CD14-positive monocyte (primary cell): ENCODE measurements at regions not wholly inside any gene's neighbourhood (a gene's known extent, or its start where the extent isn't known, plus 50 kb on each side); places are given as distances from the start of the nearest gene placed in this dataset.

Experiments used
- DNase-seq, 3 donors: peaks; one replicate each; pipeline ENCODE4 v3.0.0-alpha.2; 2011 to 2022
- H2AFZ ChIP-seq: 2 replicates; pipeline ENCODE4 v1.6.0; 2012; ENCODE audit warnings: mild to moderate bottlenecking, low read depth, low read length, inconsistent platforms; ENCODE audit not compliant: insufficient read depth, poor library complexity, severe bottlenecking
- H3K27ac ChIP-seq, 2 donors: 1 replicate in 1 of 2; 2 replicates in 1 of 2; pipeline ENCODE4 v1.5.1; 2012 to 2013; ENCODE audit warnings: low read length in 2 of 2, control low read depth in 1 of 2, inconsistent platforms in 1 of 2, low read depth in 1 of 2, mild to moderate bottlenecking in 1 of 2
- H3K27me3 ChIP-seq, 2 donors: one replicate each; pipeline versions ENCODE4 v1.6.0 to v1.6.1; 2011 to 2013; ENCODE audit warnings: low read length in 2 of 2; ENCODE audit not compliant: control insufficient read depth in 2 of 2, insufficient read depth in 2 of 2
- H3K36me3 ChIP-seq, 2 donors: replicated peaks in 1 of 2; 1 replicate in 1 of 2; 2 replicates in 1 of 2; pipeline versions ENCODE4 v1.5.1 to v1.6.1; 2012 to 2013; ENCODE audit warnings: low read length in 2 of 2, control low read depth in 1 of 2, inconsistent platforms in 1 of 2, mild to moderate bottlenecking in 1 of 2; ENCODE audit not compliant: insufficient read depth in 2 of 2, control insufficient read depth in 1 of 2
- H3K4me1 ChIP-seq, 2 donors: 1 replicate in 1 of 2; 2 replicates in 1 of 2; pipeline versions ENCODE4 v1.5.1 to v1.6.1; 2012 to 2013; ENCODE audit warnings: low read length in 2 of 2, control low read depth in 1 of 2, inconsistent platforms in 1 of 2, mild to moderate bottlenecking in 1 of 2, moderate library complexity in 1 of 2; ENCODE audit not compliant: insufficient read depth in 2 of 2, control insufficient read depth in 1 of 2
- H3K4me2 ChIP-seq: replicated peaks from 2 replicates; pipeline ENCODE3; 2012; ENCODE audit warnings: low read length, moderate library complexity, mild to moderate bottlenecking; ENCODE audit not compliant: poor library complexity, severe bottlenecking; ENCODE audit errors: extremely low read depth
- H3K4me3 ChIP-seq, 3 experiments: fragments of 200-600 bp in 1 of 3; sonication (generic) in 1 of 3; replicated peaks in 1 of 3; 1 replicate in 2 of 3; 2 replicates in 1 of 3; pipeline ENCODE4 v1.5.1; 2011 to 2013; ENCODE audit warnings: low read length in 3 of 3, mild to moderate bottlenecking in 3 of 3, control low read depth in 2 of 3, low read depth in 2 of 3, inconsistent platforms in 1 of 3, moderate library complexity in 1 of 3
- H3K79me2 ChIP-seq: 2 replicates; pipeline ENCODE4 v1.6.0; 2012; ENCODE audit warnings: mild to moderate bottlenecking, control low read depth, inconsistent platforms, low read length, moderate library complexity; ENCODE audit not compliant: insufficient read depth
- H3K9ac ChIP-seq: 2 replicates; pipeline ENCODE4 v1.6.0; 2017; ENCODE audit warnings: low read length, mild to moderate bottlenecking; ENCODE audit not compliant: insufficient read depth, poor library complexity, severe bottlenecking
- H3K9me3 ChIP-seq, 2 donors: replicated peaks in 1 of 2; 1 replicate in 1 of 2; 2 replicates in 1 of 2; pipeline versions ENCODE4 v1.5.1 to v1.6.1; 2012 to 2013; ENCODE audit warnings: low read length in 2 of 2, control low read depth in 1 of 2; ENCODE audit not compliant: control insufficient read depth in 1 of 2, insufficient read depth in 1 of 2
- H4K20me1 ChIP-seq: 2 replicates; pipeline ENCODE4 v1.6.0; 2012; ENCODE audit warnings: mild to moderate bottlenecking, low read length, control low read depth, moderate library complexity; ENCODE audit not compliant: insufficient read depth
- H3K27ac Mint-ChIP-seq, 7 donors: one replicate each; pipeline ENCODE4 v1.8.0; 2020; ENCODE audit warnings: mild to moderate bottlenecking in 7 of 7, mixed read lengths in 7 of 7, moderate library complexity in 6 of 7, inconsistent platforms in 2 of 7
- H3K27me3 Mint-ChIP-seq, 3 donors: one replicate each; pipeline ENCODE4 v1.8.0; 2021 to 2022; ENCODE audit warnings: low read depth in 3 of 3, mild to moderate bottlenecking in 3 of 3, mixed read lengths in 3 of 3, moderate library complexity in 3 of 3, inconsistent platforms in 1 of 3
- H3K36me3 Mint-ChIP-seq, 2 donors: one replicate each; pipeline ENCODE4 v1.8.0; 2020; ENCODE audit warnings: mixed read lengths in 2 of 2, inconsistent platforms in 1 of 2, mild to moderate bottlenecking in 1 of 2
- H3K4me1 Mint-ChIP-seq: one replicate; pipeline ENCODE4 v1.8.0; 2020; ENCODE audit warnings: mild to moderate bottlenecking, mixed read lengths
- H3K4me3 Mint-ChIP-seq, 2 donors: one replicate each; pipeline ENCODE4 v1.8.0; 2020; ENCODE audit warnings: mild to moderate bottlenecking in 2 of 2, mixed read lengths in 2 of 2, moderate library complexity in 1 of 2
- H3K9me3 Mint-ChIP-seq, 7 donors: one replicate each; pipeline ENCODE4 v1.8.0; 2020 to 2022; ENCODE audit warnings: mixed read lengths in 7 of 7, mild to moderate bottlenecking in 6 of 7, moderate library complexity in 6 of 7, inconsistent platforms in 2 of 7
- CTCF ChIP-seq: fragments of 200-600 bp; IDR thresholded peaks from one replicate; pipeline ENCODE4 v1.8.0; 2022; ENCODE audit warnings: antibody characterized with exemption, mild to moderate bottlenecking
- WGBS: methylation state at CpG from one replicate; pipeline ENCODE4 v1.1.5; 2013; ENCODE audit warnings: missing lambda C conversion rate; ENCODE audit not compliant: insufficient coverage; 5-methylcytosine and 5-hydroxymethylcytosine counted together
- intact Hi-C, 2 donors: fragments of 100-400 bp; cut with micrococcal nuclease; formaldehyde crosslinking; loops; one replicate each; pipeline versions ENCODE4 v1.15.0 to v1.15.1; 2023

DNA sequence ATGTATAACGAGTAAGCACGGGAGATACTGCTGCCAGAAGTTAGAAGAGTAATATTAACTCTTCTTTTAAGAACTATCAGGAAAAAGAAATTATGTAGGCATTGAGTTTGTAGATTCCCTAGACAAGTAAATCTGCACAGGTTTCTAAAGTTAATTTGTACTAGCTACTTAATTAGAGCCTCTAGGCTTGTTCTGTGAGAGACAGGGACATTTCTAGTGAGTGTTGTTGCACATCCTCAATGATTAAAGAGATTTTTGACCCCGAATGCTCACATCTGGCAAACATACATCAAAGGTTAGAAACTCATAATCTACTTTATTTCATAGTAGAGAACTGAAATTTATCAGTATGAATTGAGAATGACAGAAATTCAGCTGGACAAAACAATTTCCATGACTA, 669.0 kb upstream of the CDH7 start:
- WGBS = no CpG with 5 or more reads among the region's 3 CpGs
- no peak overlapping the region for H3K27ac ChIP-seq
- H4K20me1 ChIP-seq = no peaks in the 10 kb centered on the region
- H3K79me2 ChIP-seq = no peaks in the 10 kb centered on the region
- H3K4me2 ChIP-seq = no peak overlapping the region
- Mint-ChIP-seq H3K4me1 (no peaks in the 10 kb centered on the region), H3K27ac (no peak overlapping the region), H3K36me3 (no peaks in the 10 kb centered on the region), H3K4me3 (no peak overlapping the region), H3K9me3 (peaks cover 0 to 3% (median 0%) of the 10 kb centered on the region in 7 donors), H3K27me3 (peaks cover 0 to 3% (median 0%) of the 10 kb centered on the region in 3 donors)
- no peaks in the 10 kb centered on the region for H3K9me3 ChIP-seq
- no peak for TF ChIP-seq CTCF
- DNase-seq = no peak
- H3K27me3 ChIP-seq = no peaks in the 10 kb centered on the region
- no peak overlapping the region for H2AFZ ChIP-seq
- H3K4me3 ChIP-seq = no peak overlapping the region
- no peak overlapping the region for H3K9ac ChIP-seq
- no peaks in the 10 kb centered on the region for H3K36me3 ChIP-seq
- no peaks in the 10 kb centered on the region for H3K4me1 ChIP-seq
- intact Hi-C loops = no loop called here

DNA sequence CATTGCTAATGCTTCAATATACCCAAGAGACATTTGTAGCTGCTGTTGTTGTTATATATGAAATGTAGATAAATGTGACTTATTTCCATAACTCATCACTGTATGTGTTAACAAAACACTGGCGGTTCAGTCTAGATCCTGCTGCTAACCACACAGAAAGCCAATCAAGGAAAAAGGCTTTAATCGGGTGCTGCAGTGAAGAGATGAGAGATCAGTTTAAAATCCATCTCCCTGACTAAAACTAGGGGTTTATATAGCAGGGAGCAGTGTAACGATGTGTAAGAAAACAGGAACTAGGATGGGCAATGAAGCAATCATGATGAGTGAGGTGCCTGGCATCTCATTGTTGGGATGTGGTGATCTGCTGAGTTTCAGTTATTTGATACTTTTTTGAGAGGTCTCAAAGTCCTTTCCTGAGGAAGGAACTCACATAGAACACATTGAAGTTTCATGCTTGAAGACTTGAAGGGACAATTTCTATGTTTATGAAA, 677.7 kb upstream of the CDH7 start:
- Histone ChIP-seq H2AFZ (no peak overlapping the region), H3K9me3 (peaks cover 0 to 2% of the 10 kb centered on the region in 2 donors), H3K9ac (no peak overlapping the region), H4K20me1 (no peaks in the 10 kb centered on the region), H3K27ac (no peak overlapping the region), H3K27me3 (no peaks in the 10 kb centered on the region), H3K79me2 (no peaks in the 10 kb centered on the region), H3K4me2 (no peak overlapping the region), H3K4me1 (no peaks in the 10 kb centered on the region), H3K4me3 (no peak overlapping the region), H3K36me3 (no peaks in the 10 kb centered on the region)
- intact Hi-C loops = no loop called here
- WGBS = 50% methylated on average over 1 of the region's 3 CpGs
- no peak overlapping the region for H3K27ac Mint-ChIP-seq
- no peaks in the 10 kb centered on the region for H3K4me1 Mint-ChIP-seq
- H3K36me3 Mint-ChIP-seq = no peaks in the 10 kb centered on the region
- no peak for TF ChIP-seq CTCF
- no peaks in the 10 kb centered on the region for H3K27me3 Mint-ChIP-seq
- H3K9me3 Mint-ChIP-seq = peaks cover 0 to 7% (median 1%) of the 10 kb centered on the region in 7 donors
- no peak overlapping the region for H3K4me3 Mint-ChIP-seq
- DNase-seq = no peak
